ENCODE measurements at regions not wholly inside any gene's neighbourhood (a gene's known extent, or its start where the extent isn't known, plus 50 kb on each side); places are given as distances from the start of the nearest gene placed in this dataset.

DNA sequence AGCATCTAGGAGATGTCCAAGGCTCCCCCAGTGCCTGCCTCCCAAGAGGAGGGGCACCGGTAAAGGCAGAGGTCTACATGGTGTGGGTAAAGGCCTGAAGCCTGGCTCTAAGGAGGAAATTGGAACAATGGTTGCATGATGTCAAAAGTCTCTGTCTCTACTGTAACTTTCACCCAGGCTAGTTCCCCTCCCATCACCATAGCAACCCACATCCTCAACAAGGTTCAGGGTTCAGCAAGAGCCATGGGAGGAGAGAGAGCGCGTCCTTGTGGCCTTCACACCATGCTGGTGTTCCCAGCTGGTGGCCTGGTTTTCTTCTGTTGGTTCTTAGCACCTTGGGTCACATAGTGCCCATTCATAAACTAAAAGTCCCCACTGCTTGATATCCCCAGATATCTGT is 196.7 kb upstream of the CDH5 start:
- DNase-seq = no peak

DNA sequence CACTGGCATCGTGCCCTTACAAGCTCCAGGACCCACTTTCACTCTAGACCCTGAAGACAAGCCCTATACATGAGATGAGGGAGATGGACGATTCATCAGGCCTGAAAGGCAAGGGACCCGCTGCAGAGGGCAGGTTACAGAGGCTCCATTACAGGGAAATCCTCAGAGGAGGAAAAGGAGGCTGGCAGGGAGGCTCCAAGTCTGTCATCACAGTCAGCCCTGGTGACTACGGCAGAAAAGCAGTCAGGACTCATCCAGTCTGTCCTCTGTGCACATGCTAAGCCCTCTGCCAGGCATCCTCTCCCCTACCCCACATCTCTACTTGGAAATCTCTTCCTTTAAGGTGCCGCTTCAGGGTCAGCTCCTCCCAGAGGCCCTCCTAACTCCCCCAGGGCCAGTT is 197.7 kb upstream of the CDH5 start:
- DNase-seq = no peak

DNA sequence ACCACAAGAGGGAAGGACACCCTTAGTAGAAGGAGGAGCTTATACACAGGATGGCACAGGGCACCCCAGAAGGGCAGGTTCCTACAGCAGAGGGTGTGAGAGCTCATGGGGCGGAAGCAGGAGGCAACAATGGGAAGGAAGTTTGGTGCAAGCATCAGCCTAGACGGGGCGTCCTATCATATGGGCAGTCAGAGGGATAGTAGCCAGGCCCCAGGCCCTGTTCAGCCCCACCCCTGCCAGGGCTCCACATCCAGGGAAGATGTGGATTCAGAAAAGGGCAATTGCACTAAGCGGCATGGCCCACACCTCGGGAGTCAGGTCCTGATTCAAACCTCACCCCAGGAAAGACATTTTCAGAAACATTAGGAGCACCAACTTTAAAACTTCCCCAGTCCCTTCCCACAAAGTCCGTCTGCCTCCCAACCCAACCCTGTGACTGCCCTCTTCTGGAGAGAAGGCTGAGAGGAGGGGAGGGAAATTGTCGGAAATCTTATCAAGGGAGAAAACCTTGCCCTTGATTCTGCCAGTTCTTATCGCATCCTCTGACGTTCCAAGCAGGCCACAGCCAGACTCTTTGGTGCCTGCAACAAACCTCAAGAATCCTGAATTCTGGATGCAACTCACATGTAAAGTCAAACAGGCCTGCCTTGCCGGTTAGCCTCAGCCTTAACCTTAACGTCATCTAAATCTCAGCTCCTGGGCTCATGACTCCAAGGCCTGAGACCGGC is 198.8 kb upstream of the CDH5 start:
- no peak for DNase-seq

DNA sequence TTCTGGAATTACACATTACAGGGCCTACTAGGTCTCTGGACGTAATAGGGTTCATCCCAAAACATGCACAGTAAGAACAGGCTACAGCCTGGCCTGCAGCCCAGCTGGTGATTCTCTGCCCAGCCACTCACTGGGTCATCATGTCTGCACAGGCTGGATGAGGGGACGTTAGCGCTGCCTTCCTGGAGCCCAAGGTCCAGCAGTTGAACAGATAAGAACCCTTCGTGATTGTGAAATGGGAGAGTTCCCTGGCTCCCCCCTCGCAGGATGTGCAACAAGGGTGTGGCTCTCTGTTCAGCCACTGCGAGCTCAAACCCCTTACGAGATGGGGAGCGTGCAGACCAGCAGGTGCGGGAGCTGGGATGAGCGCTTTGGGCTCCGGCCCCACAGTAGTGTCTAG is 200.0 kb upstream of the CDH5 start:
- no peak for DNase-seq

DNA sequence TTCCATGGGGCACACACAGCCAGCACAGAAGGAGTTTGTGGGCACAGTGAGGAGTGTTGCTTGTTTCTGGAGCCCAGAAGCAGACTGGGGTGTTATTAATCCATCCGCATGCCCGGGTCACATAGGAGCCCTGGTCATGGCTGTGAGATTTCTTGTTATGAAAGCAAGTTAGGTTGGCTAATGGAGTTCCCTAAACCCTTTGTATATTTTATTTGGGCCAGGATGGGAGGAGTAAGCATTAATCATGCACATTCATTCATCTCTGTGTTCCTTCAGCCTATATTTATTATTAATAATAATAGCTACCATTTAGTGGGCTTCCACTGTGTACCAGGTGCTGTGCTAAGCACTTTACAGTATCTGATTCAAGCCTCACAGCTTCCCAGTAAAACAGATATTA is 200.6 kb upstream of the CDH5 start:
- no peak for DNase-seq

DNA sequence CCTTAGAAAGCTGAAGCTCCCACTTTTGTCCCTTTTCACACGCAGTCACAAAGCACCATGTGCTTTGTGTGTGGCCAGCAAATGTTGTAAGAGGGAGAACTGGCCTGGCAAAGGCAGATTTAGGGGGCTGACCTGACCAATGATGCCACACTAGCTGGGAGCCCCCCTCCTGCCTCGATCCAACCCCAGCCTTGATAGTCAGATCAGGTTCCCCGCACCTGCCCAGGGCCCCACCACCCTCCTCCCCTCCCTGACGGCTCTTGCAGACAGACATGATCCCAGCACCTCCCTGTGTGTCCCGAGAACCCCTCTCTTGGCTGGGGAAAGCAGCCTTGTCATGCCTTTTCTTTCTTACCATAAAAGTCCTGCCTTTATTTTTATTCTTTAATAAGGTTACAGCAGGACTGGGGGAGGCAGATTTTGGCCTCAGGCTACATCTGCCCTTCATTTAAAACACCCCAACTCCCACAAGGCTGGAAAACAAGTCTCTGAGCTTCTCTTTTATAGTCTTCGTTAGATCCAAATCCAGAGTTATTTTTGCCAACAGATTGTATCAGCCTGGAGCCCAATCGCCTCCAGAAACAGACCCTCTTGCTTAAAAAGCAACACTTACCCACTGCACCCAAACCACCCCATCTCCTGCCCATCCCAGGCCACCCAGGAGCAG is 201.8 kb upstream of the CDH5 start:
- no peak for DNase-seq

DNA sequence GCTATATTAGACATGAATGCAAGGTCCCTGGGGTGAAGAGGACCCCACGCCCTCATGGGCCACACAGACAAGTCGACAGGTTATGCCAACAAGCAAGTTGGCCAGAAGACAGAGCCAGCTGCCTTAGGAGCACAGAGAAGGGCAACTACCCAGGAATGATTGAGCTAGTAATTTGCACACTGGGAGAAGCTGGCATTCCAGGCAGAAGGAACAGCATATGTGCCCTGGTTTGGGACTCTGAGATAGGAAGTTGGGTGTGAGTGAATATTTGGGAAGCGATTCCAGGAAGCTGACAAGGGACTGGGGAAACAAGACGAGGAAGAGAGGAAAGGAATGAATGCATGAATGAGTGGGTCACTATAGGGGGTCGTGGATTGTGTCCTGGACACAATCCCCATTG is 203.7 kb upstream of the CDH5 start:
- no peak for DNase-seq

DNA sequence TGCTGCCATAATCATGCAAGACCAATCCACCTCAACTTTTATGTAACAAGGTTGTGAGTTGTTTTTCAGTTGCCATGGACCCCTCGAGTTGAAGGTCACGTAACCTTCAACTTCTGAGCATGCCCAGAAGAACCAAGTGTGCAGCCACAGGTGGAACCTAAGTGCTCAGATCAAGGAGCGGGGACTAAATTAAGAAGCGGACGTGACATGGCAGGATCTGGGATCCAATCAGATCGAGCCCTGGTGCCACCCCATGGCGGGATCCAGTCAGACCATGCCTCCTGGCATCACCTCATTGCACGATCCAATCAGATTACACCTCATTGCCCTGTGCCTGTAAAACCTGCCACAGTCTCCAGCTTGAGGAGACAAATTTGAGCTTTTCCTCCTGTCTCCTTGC is 204.5 kb upstream of the CDH5 start:
- DNase-seq = peak; percentile 3

DNA sequence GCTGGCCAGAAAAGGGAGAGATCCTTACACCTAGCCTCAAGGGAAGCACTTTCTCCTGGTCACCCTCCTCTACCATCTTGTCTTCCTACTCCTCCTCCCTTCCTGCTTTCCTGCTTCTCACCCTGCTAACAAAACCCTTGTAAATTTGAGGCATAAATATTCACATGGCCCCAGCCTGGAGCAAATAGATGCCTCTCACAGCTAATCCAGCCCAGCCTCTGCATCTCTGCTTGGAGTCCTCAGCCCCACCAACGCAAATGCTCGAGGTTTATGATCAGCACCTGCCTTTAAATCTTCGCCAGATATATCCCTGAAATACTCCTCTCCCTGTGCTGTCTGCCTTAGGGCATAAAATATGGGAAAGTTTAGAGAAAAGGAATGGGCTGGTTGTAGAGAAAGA is 205.2 kb upstream of the CDH5 start:
- DNase-seq = no peak

DNA sequence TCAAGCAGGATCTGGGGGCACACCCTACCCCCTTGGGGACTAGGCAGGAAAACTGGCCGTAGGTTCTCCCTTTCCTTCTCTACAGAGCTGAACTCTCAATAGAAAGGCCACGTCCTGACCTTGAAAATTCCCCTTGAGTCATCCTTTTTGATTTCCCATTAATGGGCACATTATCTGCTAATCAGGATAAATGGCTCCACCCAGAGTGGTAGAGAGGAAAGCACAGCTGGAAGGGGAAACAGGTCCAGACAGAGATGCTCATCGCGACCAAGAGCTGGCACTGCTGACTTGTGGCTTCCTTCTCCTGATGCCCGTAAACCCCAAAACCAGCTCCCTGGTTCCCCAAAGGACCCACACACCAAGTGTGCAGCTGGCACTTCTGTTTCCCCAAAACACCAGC is 206.5 kb upstream of the CDH5 start:
- DNase-seq = no peak

DNA sequence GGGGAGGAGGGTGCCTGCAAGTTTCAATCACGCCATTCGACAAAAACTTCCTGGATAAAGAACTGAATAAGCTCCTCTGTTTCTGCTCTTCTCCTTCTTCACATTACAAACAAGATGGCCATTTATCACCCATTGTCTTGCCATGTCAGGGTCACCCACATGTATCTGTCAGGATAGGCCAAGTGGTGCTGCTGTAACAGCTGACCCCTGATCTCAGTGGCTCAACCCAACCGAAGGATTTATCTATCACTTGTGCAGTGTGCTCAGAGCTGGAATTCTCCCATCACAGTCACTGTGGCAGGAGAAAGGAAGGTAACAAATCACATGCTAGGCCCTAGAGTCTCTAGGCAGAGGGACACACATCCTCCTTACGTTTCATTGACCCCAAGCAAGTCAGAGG is 210.0 kb upstream of the CDH5 start:
- DNase-seq = no peak

DNA sequence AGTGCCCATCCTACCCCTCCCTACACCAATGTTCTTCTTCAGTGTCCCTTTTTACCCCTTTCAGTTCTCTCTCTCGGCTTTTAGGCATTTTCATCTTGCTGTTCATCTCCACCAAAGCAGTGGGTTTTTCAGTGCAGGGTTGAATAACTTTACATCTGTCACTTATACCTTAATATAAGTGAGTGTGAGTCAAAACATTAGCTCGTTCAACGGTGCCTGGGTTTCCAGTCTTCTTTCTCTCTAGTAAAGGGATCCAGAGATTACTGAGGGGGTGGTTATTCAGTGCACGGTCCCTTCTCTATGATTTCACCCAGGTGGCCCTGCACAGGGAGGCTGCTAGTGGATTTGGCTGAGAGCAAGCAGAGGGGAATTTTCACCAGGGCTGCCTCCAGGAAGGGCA is 210.6 kb upstream of the CDH5 start:
- DNase-seq = no peak

DNA sequence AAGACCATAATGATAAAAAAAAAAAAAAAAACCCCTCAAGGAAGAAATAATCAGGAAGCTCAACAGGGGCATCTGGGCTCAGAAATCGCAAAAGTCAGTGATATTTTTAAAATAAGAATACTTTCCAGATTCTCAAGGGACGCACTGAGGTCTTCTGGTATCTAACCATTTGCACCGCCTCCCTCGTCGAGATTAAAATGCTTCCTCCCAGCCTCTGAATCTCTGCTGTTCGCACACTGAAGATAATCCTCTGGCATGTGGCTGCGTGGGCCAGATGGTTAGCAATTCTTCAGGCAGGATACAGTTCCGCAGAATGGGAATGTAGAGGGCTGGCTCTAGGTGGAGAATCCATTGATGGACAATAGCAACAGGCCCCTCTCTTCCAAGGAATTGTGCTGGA is 211.7 kb upstream of the CDH5 start:
- DNase-seq = no peak

DNA sequence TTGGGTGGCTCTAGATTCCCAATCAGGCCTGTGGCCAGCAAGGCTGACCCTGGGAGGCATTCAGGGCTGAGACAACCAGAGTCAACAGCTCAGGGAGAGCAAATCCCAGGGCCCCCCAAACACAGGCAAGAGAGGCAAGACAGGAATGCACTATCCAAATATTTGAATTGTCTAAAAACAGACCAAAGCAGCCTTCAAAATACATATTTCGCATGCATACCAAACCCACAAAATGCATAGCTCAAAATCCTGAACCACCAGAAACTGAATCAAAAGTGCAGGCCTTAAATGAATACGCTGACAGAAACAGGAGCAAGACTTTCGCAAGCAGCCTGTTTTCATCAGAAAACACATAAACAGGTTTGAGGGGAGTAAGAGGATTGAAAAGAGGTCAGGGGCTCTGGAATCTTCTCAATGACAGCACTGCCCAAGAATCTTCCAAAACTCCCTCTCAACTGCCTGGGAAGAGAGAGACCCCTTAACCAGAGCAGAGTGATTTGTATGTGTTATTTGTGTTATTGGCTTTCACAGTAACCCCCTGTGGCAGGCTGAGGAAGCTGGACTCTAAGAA is 213.6 kb upstream of the CDH5 start:
- DNase-seq = no peak

DNA sequence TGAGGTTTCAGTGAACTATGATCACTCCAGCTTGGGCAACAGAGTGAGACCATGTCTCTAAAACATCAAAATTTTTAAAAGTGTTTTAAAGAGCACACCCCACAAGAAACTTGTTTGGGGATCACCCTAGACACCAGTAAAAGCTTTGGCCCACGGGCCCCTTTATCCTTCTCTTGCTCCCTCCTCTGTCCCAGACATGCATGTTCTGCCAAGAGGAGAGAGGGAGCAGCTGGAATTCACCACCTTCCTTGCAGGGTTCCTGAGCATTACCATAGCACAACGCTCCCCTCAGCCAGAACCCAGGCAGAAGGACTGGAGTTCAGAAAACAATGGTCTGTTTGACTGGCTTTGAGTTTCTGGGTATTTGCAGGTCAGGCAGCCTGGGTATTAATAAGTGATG is 214.3 kb upstream of the CDH5 start:
- no peak for DNase-seq

DNA sequence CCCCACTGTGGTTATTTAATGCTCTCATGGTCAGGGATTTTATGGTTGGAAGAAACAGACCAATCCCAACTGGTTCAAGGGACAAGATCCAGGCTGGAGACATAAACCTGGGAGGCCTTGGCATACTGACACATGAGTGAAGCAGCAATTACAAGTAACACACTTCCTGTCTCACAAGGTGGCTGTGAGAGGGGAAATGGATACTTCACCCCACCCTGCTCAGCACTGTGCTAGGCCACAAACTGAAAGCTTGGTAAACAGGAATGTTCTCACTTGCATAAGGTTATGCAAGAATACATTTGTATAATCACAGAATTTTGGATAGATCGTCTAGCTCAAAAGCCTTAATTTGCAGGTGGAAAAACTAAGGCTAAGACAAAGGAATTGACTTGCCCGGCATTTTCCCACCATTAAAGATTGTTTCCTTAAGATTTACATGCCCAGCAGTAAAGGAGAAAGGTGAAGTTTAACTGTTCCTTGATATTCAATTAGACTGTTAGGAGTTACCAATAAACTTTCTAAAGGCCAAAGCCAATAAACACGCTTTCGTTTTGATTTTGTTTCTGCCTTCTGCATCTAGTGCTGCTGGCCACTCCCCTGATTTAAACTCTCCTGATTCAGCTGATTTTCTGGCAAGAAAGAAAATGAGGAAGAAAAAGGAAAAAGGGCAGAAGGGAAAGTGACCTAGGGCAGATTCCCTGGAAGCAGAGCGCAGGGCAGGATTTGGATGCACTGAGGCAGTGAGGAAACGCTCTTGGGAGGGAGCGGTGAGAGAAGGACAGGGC is 215.6 kb upstream of the CDH5 start:
- DNase-seq = no peak

DNA sequence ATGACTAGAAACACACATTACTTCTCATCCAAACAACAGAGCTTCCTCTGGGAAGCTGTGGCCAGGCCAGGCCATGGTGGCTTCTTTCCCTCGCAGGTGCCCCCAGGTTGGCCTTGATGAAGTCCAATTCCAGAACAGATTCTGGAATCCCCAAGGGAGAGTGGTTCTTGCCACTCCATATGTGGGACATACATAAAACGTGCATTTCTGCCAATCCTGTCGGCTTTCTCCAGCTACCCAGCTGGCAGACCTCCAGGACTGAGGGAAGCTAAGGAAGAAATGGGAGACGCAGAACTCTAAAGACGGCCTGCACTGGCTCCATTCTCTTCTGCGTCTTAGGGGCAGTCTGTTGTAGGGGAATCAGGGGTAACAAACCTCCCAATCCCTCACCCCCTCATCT is 219.2 kb upstream of the CDH5 start:
- no peak for DNase-seq

DNA sequence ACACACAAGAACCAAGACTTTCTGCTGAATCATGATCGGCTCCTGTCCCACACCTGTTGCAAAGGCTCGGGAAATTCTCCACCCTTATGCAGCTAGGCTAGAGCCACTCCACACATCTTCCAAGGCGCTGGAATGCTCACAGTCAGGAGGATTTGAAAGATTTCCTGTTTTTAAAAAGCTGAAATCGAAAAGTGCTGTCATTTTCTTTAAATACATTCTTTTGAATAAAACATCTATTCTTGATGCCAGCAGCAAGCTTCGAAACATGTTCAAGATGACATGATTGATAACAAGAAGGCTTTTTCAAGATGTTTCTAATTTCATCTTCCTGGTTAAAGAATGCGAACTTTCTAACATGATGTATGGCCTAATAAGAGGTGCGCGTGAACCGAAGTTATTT is 219.7 kb upstream of the CDH5 start:
- no peak for DNase-seq

DNA sequence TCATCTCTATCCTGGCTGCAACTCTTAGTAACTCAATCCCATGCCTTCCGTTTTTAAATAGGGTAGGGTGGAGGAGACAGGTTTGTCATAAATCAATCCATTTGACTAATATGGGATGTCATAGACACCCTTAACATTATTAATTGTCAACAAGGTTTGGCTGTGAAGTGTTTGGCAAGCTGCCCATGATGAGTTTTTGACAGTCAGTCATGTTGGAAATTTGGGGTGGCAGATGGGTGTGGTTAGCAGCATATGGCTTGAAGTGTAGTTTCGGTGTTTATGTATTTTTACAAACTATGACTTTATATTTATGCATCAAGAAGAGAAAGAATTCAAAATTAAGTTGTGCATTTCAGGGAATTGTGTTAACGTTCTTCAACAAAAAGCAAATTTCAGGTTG is 221.8 kb upstream of the CDH5 start:
- no peak for DNase-seq

DNA sequence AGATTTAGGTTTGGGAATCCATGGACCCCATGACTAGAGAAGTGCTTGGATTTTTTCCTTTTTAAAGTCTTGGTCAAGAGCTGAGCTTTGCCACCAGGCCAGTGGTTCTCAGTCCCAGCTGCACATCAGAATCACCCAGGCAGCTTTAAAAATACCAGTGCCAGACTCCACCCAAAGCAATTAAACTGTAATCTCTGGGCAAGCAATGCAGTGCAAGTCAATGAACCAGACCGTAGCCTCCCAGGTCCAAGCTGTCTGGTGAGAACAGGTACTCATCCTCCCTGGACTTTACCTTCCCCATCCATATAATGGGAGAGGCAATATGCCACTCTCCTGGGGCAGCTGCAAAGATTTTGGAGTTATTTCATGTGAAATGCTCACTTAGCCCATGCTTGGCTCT is 223.1 kb upstream of the CDH5 start:
- no peak for DNase-seq

DNA sequence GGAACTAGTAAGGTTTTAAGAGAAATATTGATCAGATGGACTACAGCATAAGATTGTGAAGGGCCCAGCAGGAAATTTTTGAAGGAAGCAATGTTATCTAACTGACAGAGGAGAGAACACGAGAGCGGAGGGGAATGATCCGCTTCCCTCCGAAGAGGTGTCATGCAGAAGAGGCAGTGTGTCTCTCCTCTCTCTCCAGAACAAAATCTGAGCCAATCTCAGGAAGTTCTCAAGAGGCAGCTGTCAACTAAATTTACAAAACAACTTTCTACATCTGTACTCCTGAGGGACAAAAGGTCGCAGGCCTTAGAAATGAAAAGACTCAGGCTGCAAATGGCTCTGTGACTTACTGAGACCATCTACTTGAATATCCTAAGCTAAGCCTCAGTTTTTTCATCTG is 224.6 kb upstream of the CDH5 start:
- DNase-seq = no peak

DNA sequence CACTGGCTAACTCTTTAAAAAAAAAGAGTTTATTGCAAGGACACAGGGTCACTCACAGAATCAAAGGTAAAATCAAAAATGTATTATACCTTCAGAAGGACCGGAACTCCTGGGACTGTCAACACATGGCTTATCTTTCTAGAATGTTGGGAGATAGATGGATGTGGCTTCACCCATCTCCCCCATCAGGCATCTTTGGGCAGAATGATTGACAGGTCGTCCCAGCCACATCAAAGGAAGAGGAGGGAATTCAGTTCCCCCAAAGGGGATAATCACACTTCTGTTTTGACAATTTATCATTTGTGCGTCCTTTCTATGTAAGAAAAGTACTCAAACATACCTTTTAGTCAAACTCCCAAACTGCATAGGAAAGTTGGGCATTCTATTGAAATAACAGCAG is 228.6 kb upstream of the CDH5 start:
- DNase-seq = no peak

DNA sequence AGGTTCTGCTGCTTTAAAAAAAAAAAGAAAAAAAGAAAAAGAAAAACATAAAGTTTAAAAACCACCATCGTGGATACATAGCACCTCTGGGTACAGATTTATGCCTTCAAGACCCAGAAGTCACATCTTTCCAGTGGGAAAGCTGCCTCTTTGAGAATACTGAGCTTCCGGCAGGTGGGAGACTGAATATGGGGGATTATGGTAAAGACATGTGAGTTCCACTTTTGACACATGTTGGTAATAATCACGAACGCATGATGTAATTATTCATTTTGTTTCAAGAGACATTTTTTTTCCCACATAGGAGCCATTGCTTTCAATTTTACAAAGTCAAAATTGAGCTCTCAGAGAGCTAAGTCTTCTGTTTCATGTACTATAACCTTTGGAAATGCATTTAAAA is 229.7 kb upstream of the CDH5 start:
- no peak for DNase-seq

DNA sequence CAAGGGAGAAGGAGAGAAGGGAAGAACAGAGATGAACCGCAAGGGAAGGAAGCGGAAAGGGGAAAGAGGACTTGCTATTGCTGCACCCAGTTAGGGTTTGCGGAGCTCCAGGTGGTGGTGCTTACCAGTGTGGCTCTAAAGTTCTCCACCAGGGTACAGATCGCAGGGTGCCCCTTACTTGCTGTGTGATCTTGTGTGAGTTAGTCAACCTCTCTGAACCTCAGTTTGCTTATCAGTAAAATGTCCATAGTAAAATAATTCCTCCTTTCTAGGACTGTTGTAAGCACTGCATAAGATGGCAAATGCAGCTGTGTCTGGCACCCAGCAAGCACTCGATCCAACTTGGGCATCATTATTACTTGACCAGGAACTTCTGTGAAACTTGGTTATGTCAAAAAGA is 230.7 kb upstream of the CDH5 start:
- no peak for DNase-seq
